CD14-positive monocyte (primary cell): ENCODE measurements at regions not wholly inside any gene's neighbourhood (a gene's known extent, or its start where the extent isn't known, plus 50 kb on each side); places are given as distances from the start of the nearest gene placed in this dataset.

Source experiments
- DNase-seq, 3 donors: peaks; one replicate each; pipeline ENCODE4 v3.0.0-alpha.2; 2011 to 2022
- H2AFZ ChIP-seq: 2 replicates; pipeline ENCODE4 v1.6.0; 2012; ENCODE audit warnings: mild to moderate bottlenecking, low read depth, low read length, inconsistent platforms; ENCODE audit not compliant: insufficient read depth, poor library complexity, severe bottlenecking
- H3K27ac ChIP-seq, 2 donors: 1 replicate in 1 of 2; 2 replicates in 1 of 2; pipeline ENCODE4 v1.5.1; 2012 to 2013; ENCODE audit warnings: low read length in 2 of 2, control low read depth in 1 of 2, inconsistent platforms in 1 of 2, low read depth in 1 of 2, mild to moderate bottlenecking in 1 of 2
- H3K27me3 ChIP-seq, 2 donors: one replicate each; pipeline versions ENCODE4 v1.6.0 to v1.6.1; 2011 to 2013; ENCODE audit warnings: low read length in 2 of 2; ENCODE audit not compliant: control insufficient read depth in 2 of 2, insufficient read depth in 2 of 2
- H3K36me3 ChIP-seq, 2 donors: replicated peaks in 1 of 2; 1 replicate in 1 of 2; 2 replicates in 1 of 2; pipeline versions ENCODE4 v1.5.1 to v1.6.1; 2012 to 2013; ENCODE audit warnings: low read length in 2 of 2, control low read depth in 1 of 2, inconsistent platforms in 1 of 2, mild to moderate bottlenecking in 1 of 2; ENCODE audit not compliant: insufficient read depth in 2 of 2, control insufficient read depth in 1 of 2
- H3K4me1 ChIP-seq, 2 donors: 1 replicate in 1 of 2; 2 replicates in 1 of 2; pipeline versions ENCODE4 v1.5.1 to v1.6.1; 2012 to 2013; ENCODE audit warnings: low read length in 2 of 2, control low read depth in 1 of 2, inconsistent platforms in 1 of 2, mild to moderate bottlenecking in 1 of 2, moderate library complexity in 1 of 2; ENCODE audit not compliant: insufficient read depth in 2 of 2, control insufficient read depth in 1 of 2
- H3K4me2 ChIP-seq: replicated peaks from 2 replicates; pipeline ENCODE3; 2012; ENCODE audit warnings: low read length, moderate library complexity, mild to moderate bottlenecking; ENCODE audit not compliant: poor library complexity, severe bottlenecking; ENCODE audit errors: extremely low read depth
- H3K4me3 ChIP-seq, 3 experiments: fragments of 200-600 bp in 1 of 3; sonication (generic) in 1 of 3; replicated peaks in 1 of 3; 1 replicate in 2 of 3; 2 replicates in 1 of 3; pipeline ENCODE4 v1.5.1; 2011 to 2013; ENCODE audit warnings: low read length in 3 of 3, mild to moderate bottlenecking in 3 of 3, control low read depth in 2 of 3, low read depth in 2 of 3, inconsistent platforms in 1 of 3, moderate library complexity in 1 of 3
- H3K79me2 ChIP-seq: 2 replicates; pipeline ENCODE4 v1.6.0; 2012; ENCODE audit warnings: mild to moderate bottlenecking, control low read depth, inconsistent platforms, low read length, moderate library complexity; ENCODE audit not compliant: insufficient read depth
- H3K9ac ChIP-seq: 2 replicates; pipeline ENCODE4 v1.6.0; 2017; ENCODE audit warnings: low read length, mild to moderate bottlenecking; ENCODE audit not compliant: insufficient read depth, poor library complexity, severe bottlenecking
- H3K9me3 ChIP-seq, 2 donors: replicated peaks in 1 of 2; 1 replicate in 1 of 2; 2 replicates in 1 of 2; pipeline versions ENCODE4 v1.5.1 to v1.6.1; 2012 to 2013; ENCODE audit warnings: low read length in 2 of 2, control low read depth in 1 of 2; ENCODE audit not compliant: control insufficient read depth in 1 of 2, insufficient read depth in 1 of 2
- H4K20me1 ChIP-seq: 2 replicates; pipeline ENCODE4 v1.6.0; 2012; ENCODE audit warnings: mild to moderate bottlenecking, low read length, control low read depth, moderate library complexity; ENCODE audit not compliant: insufficient read depth
- H3K27ac Mint-ChIP-seq, 7 donors: one replicate each; pipeline ENCODE4 v1.8.0; 2020; ENCODE audit warnings: mild to moderate bottlenecking in 7 of 7, mixed read lengths in 7 of 7, moderate library complexity in 6 of 7, inconsistent platforms in 2 of 7
- H3K27me3 Mint-ChIP-seq, 3 donors: one replicate each; pipeline ENCODE4 v1.8.0; 2021 to 2022; ENCODE audit warnings: low read depth in 3 of 3, mild to moderate bottlenecking in 3 of 3, mixed read lengths in 3 of 3, moderate library complexity in 3 of 3, inconsistent platforms in 1 of 3
- H3K36me3 Mint-ChIP-seq, 2 donors: one replicate each; pipeline ENCODE4 v1.8.0; 2020; ENCODE audit warnings: mixed read lengths in 2 of 2, inconsistent platforms in 1 of 2, mild to moderate bottlenecking in 1 of 2
- H3K4me1 Mint-ChIP-seq: one replicate; pipeline ENCODE4 v1.8.0; 2020; ENCODE audit warnings: mild to moderate bottlenecking, mixed read lengths
- H3K4me3 Mint-ChIP-seq, 2 donors: one replicate each; pipeline ENCODE4 v1.8.0; 2020; ENCODE audit warnings: mild to moderate bottlenecking in 2 of 2, mixed read lengths in 2 of 2, moderate library complexity in 1 of 2
- H3K9me3 Mint-ChIP-seq, 7 donors: one replicate each; pipeline ENCODE4 v1.8.0; 2020 to 2022; ENCODE audit warnings: mixed read lengths in 7 of 7, mild to moderate bottlenecking in 6 of 7, moderate library complexity in 6 of 7, inconsistent platforms in 2 of 7
- CTCF ChIP-seq: fragments of 200-600 bp; IDR thresholded peaks from one replicate; pipeline ENCODE4 v1.8.0; 2022; ENCODE audit warnings: antibody characterized with exemption, mild to moderate bottlenecking
- WGBS: methylation state at CpG from one replicate; pipeline ENCODE4 v1.1.5; 2013; ENCODE audit warnings: missing lambda C conversion rate; ENCODE audit not compliant: insufficient coverage; 5-methylcytosine and 5-hydroxymethylcytosine counted together
- intact Hi-C, 2 donors: fragments of 100-400 bp; cut with micrococcal nuclease; formaldehyde crosslinking; loops; one replicate each; pipeline versions ENCODE4 v1.15.0 to v1.15.1; 2023

- Histone ChIP-seq H3K27me3 (no peaks in the 10 kb centered on the region), H3K79me2 (no peaks in the 10 kb centered on the region), H3K4me3 (no peak overlapping the region), H3K9ac (no peak overlapping the region), H3K36me3 (no peaks in the 10 kb centered on the region), H2AFZ (no peak overlapping the region), H3K4me2 (no peak overlapping the region), H3K4me1 (no peaks in the 10 kb centered on the region), H3K9me3 (no peaks in the 10 kb centered on the region), H4K20me1 (no peaks in the 10 kb centered on the region), H3K27ac (no peak overlapping the region)
- intact Hi-C loops: no loop called here
- no peak for DNase-seq
- Mint-ChIP-seq H3K9me3 (peaks cover 0 to 8% (median 4%) of the 10 kb centered on the region in 7 donors), H3K36me3 (no peaks in the 10 kb centered on the region), H3K27me3 (peaks cover 0 to 10% (median 7%) of the 10 kb centered on the region in 3 donors), H3K4me3 (no peak overlapping the region), H3K27ac (no peak overlapping the region), H3K4me1 (no peaks in the 10 kb centered on the region)
- 83% methylated on average over 1 of the region's 1 CpG for WGBS
- no peak for TF ChIP-seq CTCF
These were observed 274.5 kb upstream of the C9orf72 start for GRCh38 chr9:27847818-27848217.

GRCh38 chr9:27848315-27848714 lies 275.0 kb upstream of the C9orf72 start:
- H3K9me3 ChIP-seq: no peaks in the 10 kb centered on the region
- peaks cover 0 to 10% (median 7%) of the 10 kb centered on the region in 3 donors for H3K27me3 Mint-ChIP-seq
- no peaks in the 10 kb centered on the region for H4K20me1 ChIP-seq
- H2AFZ ChIP-seq: no peak overlapping the region
- peaks cover 0 to 8% (median 4%) of the 10 kb centered on the region in 7 donors for H3K9me3 Mint-ChIP-seq
- no peak overlapping the region for H3K4me3 Mint-ChIP-seq
- no peaks in the 10 kb centered on the region for H3K4me1 Mint-ChIP-seq
- no peak overlapping the region for H3K9ac ChIP-seq
- H3K36me3 Mint-ChIP-seq: no peaks in the 10 kb centered on the region
- no peak overlapping the region for H3K27ac Mint-ChIP-seq
- no peak overlapping the region for H3K4me3 ChIP-seq
- H3K4me1 ChIP-seq: no peaks in the 10 kb centered on the region
- no CpG with 5 or more reads among the region's 2 CpGs for WGBS
- no peaks in the 10 kb centered on the region for H3K36me3 ChIP-seq
- DNase-seq: no peak
- no peaks in the 10 kb centered on the region for H3K79me2 ChIP-seq
- intact Hi-C loops: no loop called here
- no peaks in the 10 kb centered on the region for H3K27me3 ChIP-seq
- H3K27ac ChIP-seq: no peak overlapping the region
- TF ChIP-seq CTCF: no peak
- H3K4me2 ChIP-seq: no peak overlapping the region
